A673 (cell line): ENCODE measurements at regions not wholly inside any gene's neighbourhood (a gene's known extent, or its start where the extent isn't known, plus 50 kb on each side); places are given as distances from the start of the nearest gene placed in this dataset.

Source experiments
- BruUV-seq: library from RNA; stranded (reverse); fragments of 400-500 nt; replicated peaks from 2 replicates; lab custom pipeline; 2021; lab: Mats Ljungman, UMichigan
- CTCF ChIA-PET: fragments of 300-600 bp; sonication (Branson Sonifier 250); formaldehyde crosslinking; loops from one replicate; lab custom pipeline; 2022; ENCODE audit warnings: antibody characterized with exemption; lab: Charles Lee
- POLR2A ChIA-PET: fragments of 300-600 bp; sonication (Branson Sonifier 250); formaldehyde crosslinking; loops from one replicate; lab custom pipeline; 2022; ENCODE audit warnings: antibody characterized with exemption; ENCODE audit not compliant: low non-redundant PET; lab: Charles Lee
- DNase-seq: peaks from one replicate; pipeline ENCODE4 v3.0.0-alpha.2; 2015; ENCODE audit warnings: low spot score
- H3K27ac ChIP-seq: fragments of 200-600 bp; sonication (generic); 2 replicates; pipeline ENCODE4 v1.5.1; 2016; ENCODE audit warnings: mixed run types, low read depth, mild to moderate bottlenecking, mixed read lengths, antibody characterized with exemption, low read length; ENCODE audit not compliant: poor library complexity, severe bottlenecking
- H3K27me3 ChIP-seq: fragments of 200-600 bp; sonication (generic); replicated peaks from 2 replicates; pipeline ENCODE4 v1.6.1; 2017; ENCODE audit warnings: mixed run types, low read depth, mild to moderate bottlenecking, mixed read lengths, antibody characterized with exemption, low read length; ENCODE audit not compliant: insufficient read depth, poor library complexity
- H3K36me3 ChIP-seq: fragments of 200-600 bp; sonication (generic); 2 replicates; pipeline ENCODE4 v1.6.1; 2016; ENCODE audit warnings: mixed run types, mild to moderate bottlenecking, mixed read lengths, antibody characterized with exemption, low read length; ENCODE audit not compliant: insufficient read depth, poor library complexity, severe bottlenecking
- H3K4me1 ChIP-seq: fragments of 200-600 bp; sonication (generic); 2 replicates; pipeline ENCODE4 v1.6.1; 2017; ENCODE audit warnings: mixed run types, mild to moderate bottlenecking, mixed read lengths, antibody characterized with exemption, low read length; ENCODE audit not compliant: insufficient read depth, poor library complexity, severe bottlenecking
- H3K4me3 ChIP-seq: fragments of 200-600 bp; sonication (generic); 2 replicates; pipeline ENCODE4 v1.5.1; 2016; ENCODE audit warnings: low read depth, mixed run types, mild to moderate bottlenecking, mixed read lengths, low read length; ENCODE audit not compliant: poor library complexity, severe bottlenecking
- H3K9me3 ChIP-seq: fragments of 200-600 bp; sonication (generic); 2 replicates; pipeline ENCODE4 v1.6.1; 2016; ENCODE audit warnings: mixed run types, low read depth, mild to moderate bottlenecking, mixed read lengths, antibody characterized with exemption, low read length; ENCODE audit not compliant: poor library complexity, severe bottlenecking
- EZH2 ChIP-seq: fragments of 200-600 bp; sonication (generic); IDR thresholded peaks from 2 replicates; pipeline ENCODE4 v1.6.1; 2017; ENCODE audit warnings: borderline replicate concordance, low read depth, mild to moderate bottlenecking, mixed read lengths, antibody characterized with exemption, low read length; ENCODE audit not compliant: poor library complexity, severe bottlenecking
- intact Hi-C: fragments of 100-400 bp; cut with micrococcal nuclease; formaldehyde crosslinking; loops from one replicate; pipeline ENCODE4 v1.10.0; 2022; ENCODE audit not compliant: unreplicated experiment
- TF ChIP-seq, protein P1 (sequence below): fragments of 300-800, 200-600 bp; sonication (generic); conservative IDR thresholded peaks from 2 replicates; pipeline ENCODE4 v1.5.1; 2017; ENCODE audit warnings: low read depth, mild to moderate bottlenecking, antibody characterized with exemption, low read length, moderate library complexity, mixed read lengths

DNA sequence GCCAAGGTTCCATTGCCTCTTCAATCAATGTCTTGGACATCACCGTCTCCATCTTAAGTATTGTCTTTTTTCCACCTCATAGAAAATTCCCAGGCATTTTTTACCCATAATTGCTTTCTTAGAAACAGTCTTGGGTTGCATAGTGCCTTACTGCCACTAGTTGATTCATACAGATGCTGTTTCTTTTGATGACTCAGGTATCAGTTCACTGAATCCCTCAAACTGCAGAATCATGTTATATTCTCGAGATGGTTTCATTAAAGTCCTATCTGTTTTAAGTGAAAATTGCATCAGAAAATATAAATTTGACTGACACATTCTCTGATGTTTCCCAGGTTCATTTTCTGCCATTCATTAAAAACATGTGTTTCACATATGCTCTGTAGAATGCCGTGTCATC is 1489.1 kb downstream of the BRINP3 start:
- DNase-seq, result no peak
- POLR2A ChIA-PET, result no interaction called here
- Histone ChIP-seq H3K27ac (no peak overlapping the region), H3K9me3 (no peaks in the 10 kb centered on the region), H3K36me3 (no peaks in the 10 kb centered on the region), H3K4me3 (no peak overlapping the region), H3K4me1 (no peaks in the 10 kb centered on the region), H3K27me3 (no peaks in the 10 kb centered on the region)
- TF ChIP-seq, protein P1, sequence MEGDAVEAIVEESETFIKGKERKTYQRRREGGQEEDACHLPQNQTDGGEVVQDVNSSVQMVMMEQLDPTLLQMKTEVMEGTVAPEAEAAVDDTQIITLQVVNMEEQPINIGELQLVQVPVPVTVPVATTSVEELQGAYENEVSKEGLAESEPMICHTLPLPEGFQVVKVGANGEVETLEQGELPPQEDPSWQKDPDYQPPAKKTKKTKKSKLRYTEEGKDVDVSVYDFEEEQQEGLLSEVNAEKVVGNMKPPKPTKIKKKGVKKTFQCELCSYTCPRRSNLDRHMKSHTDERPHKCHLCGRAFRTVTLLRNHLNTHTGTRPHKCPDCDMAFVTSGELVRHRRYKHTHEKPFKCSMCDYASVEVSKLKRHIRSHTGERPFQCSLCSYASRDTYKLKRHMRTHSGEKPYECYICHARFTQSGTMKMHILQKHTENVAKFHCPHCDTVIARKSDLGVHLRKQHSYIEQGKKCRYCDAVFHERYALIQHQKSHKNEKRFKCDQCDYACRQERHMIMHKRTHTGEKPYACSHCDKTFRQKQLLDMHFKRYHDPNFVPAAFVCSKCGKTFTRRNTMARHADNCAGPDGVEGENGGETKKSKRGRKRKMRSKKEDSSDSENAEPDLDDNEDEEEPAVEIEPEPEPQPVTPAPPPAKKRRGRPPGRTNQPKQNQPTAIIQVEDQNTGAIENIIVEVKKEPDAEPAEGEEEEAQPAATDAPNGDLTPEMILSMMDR, result no peak
- no peak for TF ChIP-seq EZH2
- no TSS peak for BruUV-seq
- intact Hi-C loops, result no loop called here
- CTCF ChIA-PET, result no interaction called here

DNA sequence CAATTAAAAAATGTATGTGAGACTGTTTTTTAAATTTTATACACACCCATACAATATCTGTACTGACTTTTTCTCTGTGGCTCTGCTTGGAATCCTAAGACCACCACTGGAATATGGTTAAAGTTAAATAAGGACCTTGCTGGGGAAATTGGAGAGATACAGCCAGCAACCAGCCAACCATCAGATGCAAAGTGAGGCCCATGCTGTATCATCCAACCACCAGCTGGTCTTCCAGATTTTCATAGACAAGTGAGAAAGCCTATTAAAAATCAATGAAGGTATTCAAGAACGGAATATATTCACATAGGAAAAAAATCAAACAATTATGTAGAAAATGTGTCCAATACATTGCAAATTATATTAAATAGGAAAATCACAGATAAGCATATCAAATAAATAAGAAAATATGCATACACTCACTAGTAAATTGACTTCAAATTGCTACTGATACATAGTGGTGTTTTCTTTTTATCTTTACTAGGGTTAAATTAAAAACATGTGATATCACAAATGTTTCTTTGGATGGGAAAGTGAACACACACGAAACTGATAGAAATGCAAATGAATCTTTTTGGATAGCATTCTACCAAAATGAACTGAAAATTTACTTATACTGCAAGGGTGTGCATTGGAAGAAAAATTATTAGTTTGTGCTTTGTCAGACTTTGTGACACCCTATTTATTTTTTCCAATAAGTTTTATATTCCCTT is 1486.3 kb downstream of the BRINP3 start:
- Histone ChIP-seq H3K9me3 (no peaks in the 10 kb centered on the region), H3K4me1 (no peaks in the 10 kb centered on the region), H3K36me3 (no peaks in the 10 kb centered on the region), H3K27me3 (no peaks in the 10 kb centered on the region), H3K4me3 (no peak overlapping the region), H3K27ac (no peak overlapping the region)
- TF ChIP-seq EZH2, result no peak
- TF ChIP-seq, protein P1, result no peak
- DNase-seq, result no peak
- intact Hi-C loops, result no loop called here
- POLR2A ChIA-PET, result no interaction called here
- CTCF ChIA-PET, result no interaction called here
- no TSS peak for BruUV-seq

DNA sequence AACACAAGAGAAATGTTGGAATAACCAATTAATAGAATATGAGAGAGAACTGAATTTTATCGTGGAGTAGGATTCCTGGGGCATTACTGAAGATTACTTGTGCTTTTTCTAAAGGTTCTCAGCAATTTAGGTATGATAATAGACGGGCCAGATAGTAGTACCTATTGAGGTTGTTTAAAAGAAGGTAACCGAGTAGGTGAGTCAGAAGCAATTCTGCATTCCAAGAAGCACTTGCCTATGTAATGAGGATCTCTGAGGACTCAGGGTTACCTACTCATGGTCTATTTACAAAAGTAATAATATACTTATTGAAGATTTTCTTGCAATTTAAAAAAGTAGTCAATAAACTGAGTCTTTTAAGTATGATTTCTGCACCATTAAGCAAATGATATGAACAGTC is 1469.8 kb downstream of the BRINP3 start:
- POLR2A ChIA-PET, result no interaction called here
- Histone ChIP-seq H3K4me3 (no peak overlapping the region), H3K27me3 (no peaks in the 10 kb centered on the region), H3K27ac (no peak overlapping the region), H3K9me3 (no peaks in the 10 kb centered on the region), H3K4me1 (no peaks in the 10 kb centered on the region), H3K36me3 (no peaks in the 10 kb centered on the region)
- intact Hi-C loops, result no loop called here
- CTCF ChIA-PET, result no interaction called here
- TF ChIP-seq EZH2, result no peak
- TF ChIP-seq, protein P1, result no peak
- no peak for DNase-seq
- BruUV-seq, result no TSS peak
